ENCODE measurements at regions not wholly inside any gene's neighbourhood (a gene's known extent, or its start where the extent isn't known, plus 50 kb on each side); places are given as distances from the start of the nearest gene placed in this dataset.

DNA sequence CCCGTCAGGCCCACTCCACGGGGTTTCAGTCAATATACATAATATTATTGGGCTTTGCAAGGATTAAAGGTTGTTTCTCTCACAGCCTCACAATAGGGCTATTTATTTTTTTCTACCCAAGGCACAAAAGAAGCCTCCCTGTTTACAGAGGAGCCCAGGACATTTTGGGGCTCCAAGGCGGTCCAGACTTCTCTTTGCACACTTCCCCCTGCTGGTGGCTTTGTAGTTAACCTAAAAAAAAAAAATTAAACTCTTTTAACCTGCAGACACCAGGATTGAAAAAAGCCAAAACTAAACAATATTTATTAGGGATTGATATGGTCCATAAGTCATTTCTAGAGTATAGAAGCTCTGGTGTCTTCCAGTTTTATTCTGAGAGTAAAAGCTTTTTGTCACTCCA is 169.7 kb upstream of the ZFHX3 start:
- Mint-ChIP-seq H3K36me3 (no peaks in the 10 kb centered on the region), H3K4me1 (no peaks in the 10 kb centered on the region), H3K9me3 (ENCODE audit: low read depth) (peaks cover 8% of the 10 kb centered on the region), H3K27me3 (no peaks in the 10 kb centered on the region), H3K27ac (no peak overlapping the region), H3K4me3 (no peak overlapping the region)
- DNase-seq (no peak), ATAC-seq (no peak)
- CTCF ChIA-PET: no interaction called here

GRCh38 chr16:73216932-73217331 is 169.0 kb upstream of the ZFHX3 start:
- CTCF ChIA-PET: no interaction called here
- no peak overlapping the region for H3K27ac Mint-ChIP-seq

DNA sequence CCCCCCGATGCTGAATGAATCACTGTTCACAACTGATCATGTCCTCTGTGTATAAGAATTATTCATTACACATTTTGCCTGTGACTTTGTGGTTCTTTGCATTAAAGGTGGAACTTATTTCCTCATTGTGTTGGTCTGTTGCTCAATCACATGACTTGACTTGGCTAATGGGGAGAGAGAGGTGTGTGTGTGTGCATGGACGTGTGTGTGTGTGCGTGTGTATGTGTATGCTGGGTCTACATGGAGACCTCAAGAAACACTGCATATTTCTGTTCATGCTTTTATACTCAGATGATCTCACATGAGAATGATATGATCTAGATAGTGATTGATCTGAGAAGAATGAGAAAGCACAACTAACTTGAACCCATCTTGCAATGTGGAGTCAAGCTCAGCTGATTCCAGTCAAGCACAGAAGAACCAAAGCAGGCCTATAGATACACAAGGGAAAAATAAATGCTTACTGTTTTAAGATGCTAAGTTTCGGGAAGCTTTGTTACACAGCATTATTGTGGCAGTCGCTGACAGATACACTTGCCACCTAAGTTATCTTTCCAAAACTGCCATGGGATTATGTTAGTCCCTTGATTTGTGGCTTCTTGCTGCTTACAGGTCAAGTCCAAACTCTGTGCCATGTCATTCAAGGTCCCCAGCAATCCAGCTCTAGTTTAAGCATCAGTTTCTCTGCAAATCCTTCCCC is 167.9 kb upstream of the ZFHX3 start:
- ATAC-seq (no peak), DNase-seq (no peak)
- no peaks in the 10 kb centered on the region for H3K27me3 Mint-ChIP-seq
- CTCF ChIA-PET: no interaction called here
- peaks cover 8% of the 10 kb centered on the region for H3K9me3 Mint-ChIP-seq (ENCODE audit: low read depth)
- no peak overlapping the region for H3K4me3 Mint-ChIP-seq
- no peak overlapping the region for H3K27ac Mint-ChIP-seq
- no peaks in the 10 kb centered on the region for H3K36me3 Mint-ChIP-seq
- H3K4me1 Mint-ChIP-seq: no peaks in the 10 kb centered on the region

More at GRCh38 chr16:73216932-73217331, 169.0 kb upstream of the ZFHX3 start:
- Mint-ChIP-seq H3K9me3 (ENCODE audit: low read depth) (peaks cover 8% of the 10 kb centered on the region), H3K4me1 (no peaks in the 10 kb centered on the region), H3K4me3 (no peak overlapping the region), H3K36me3 (no peaks in the 10 kb centered on the region), H3K27me3 (no peaks in the 10 kb centered on the region)
- no peak for ATAC-seq
- no peak for DNase-seq

DNA sequence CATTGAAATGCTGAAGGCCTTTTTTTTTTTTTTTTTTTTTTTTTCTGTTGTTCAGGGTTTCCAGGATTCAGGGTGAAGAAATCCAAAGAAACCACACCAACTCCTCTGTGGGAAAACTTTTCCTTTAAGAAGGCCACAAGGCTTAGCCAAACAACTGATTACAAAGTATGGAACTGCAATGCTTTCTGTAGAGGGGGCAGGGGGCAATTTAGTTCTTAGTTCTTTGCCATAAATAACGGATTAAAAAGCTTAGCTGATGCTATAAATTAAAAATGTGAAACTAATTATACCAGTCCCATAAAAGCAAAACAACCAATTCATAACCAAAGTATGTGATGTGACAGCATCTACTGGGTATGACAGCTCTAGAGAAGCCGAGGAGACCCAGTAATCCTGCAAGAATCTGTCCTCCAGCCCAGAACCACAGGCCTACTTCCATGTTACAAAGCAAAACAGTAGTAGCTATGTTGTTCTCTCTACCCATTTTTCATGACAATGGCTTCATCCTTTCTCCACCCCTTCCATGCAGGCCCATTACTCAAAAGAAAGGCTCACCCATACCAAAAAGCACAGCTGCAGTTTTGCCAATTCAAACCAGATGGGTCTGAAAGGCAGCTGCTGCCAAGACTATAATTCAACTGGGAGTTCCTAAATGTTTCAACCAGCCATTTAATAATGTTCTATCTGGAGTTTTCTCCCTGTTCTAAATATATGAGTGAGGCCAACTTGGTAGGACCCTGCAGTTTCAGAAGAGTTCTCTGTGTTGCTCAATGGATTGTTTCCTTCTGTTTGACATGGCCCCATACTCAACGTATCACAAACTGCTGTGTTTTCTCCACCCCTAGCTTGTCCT is 167.1 kb upstream of the ZFHX3 start:
- CTCF ChIA-PET: no interaction called here
- H3K27me3 Mint-ChIP-seq: no peaks in the 10 kb centered on the region
- H3K36me3 Mint-ChIP-seq: no peaks in the 10 kb centered on the region
- no peak for DNase-seq
- no peak overlapping the region for H3K4me3 Mint-ChIP-seq
- no peak for ATAC-seq
- H3K27ac Mint-ChIP-seq: no peak overlapping the region
- H3K4me1 Mint-ChIP-seq: no peaks in the 10 kb centered on the region
- H3K9me3 Mint-ChIP-seq (ENCODE audit: low read depth): peaks cover 8% of the 10 kb centered on the region

GRCh38 chr16:73213732-73214455 is 166.0 kb upstream of the ZFHX3 start:
- no peak for ATAC-seq
- no peaks in the 10 kb centered on the region for H3K4me1 Mint-ChIP-seq
- peaks cover 8% of the 10 kb centered on the region for H3K9me3 Mint-ChIP-seq (ENCODE audit: low read depth)
- no peaks in the 10 kb centered on the region for H3K36me3 Mint-ChIP-seq
- H3K27ac Mint-ChIP-seq: no peak overlapping the region
- no peak overlapping the region for H3K4me3 Mint-ChIP-seq
- CTCF ChIA-PET: no interaction called here
- DNase-seq: no peak
- H3K27me3 Mint-ChIP-seq: no peaks in the 10 kb centered on the region

DNA sequence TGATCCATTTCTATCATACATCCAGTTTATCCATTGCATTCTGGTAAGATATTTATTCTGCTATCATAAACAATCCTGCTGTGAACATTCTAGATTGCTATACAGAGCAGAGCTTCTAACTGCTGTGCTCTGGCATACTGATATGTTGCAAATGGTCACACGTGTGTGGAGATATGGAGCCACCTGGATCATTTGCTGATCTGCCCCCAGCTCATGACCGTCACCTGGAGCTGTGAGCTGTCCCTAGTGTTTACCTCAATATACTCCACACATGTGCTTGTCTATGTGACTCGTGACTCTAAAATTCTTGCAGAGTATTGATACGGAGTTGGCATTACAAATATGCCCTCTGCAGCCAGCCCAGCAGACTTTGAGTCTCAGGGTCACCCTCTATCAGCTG is 164.5 kb upstream of the ZFHX3 start:
- no peak for ATAC-seq

GRCh38 chr16:73210686-73211085 is 162.8 kb upstream of the ZFHX3 start:
- no peak for DNase-seq
- ATAC-seq: no peak
- Mint-ChIP-seq H3K27ac (no peak overlapping the region), H3K36me3 (no peaks in the 10 kb centered on the region), H3K4me1 (no peaks in the 10 kb centered on the region), H3K27me3 (no peaks in the 10 kb centered on the region), H3K4me3 (no peak overlapping the region), H3K9me3 (ENCODE audit: low read depth) (peaks cover 4% of the 10 kb centered on the region)
- CTCF ChIA-PET: no interaction called here

More for the DNA sequence above, 164.5 kb upstream of the ZFHX3 start:
- Mint-ChIP-seq H3K4me3 (no peak overlapping the region), H3K9me3 (ENCODE audit: low read depth) (peaks cover 8% of the 10 kb centered on the region), H3K27ac (no peak overlapping the region), H3K36me3 (no peaks in the 10 kb centered on the region), H3K4me1 (no peaks in the 10 kb centered on the region), H3K27me3 (no peaks in the 10 kb centered on the region)
- DNase-seq: no peak
- CTCF ChIA-PET: no interaction called here

DNA sequence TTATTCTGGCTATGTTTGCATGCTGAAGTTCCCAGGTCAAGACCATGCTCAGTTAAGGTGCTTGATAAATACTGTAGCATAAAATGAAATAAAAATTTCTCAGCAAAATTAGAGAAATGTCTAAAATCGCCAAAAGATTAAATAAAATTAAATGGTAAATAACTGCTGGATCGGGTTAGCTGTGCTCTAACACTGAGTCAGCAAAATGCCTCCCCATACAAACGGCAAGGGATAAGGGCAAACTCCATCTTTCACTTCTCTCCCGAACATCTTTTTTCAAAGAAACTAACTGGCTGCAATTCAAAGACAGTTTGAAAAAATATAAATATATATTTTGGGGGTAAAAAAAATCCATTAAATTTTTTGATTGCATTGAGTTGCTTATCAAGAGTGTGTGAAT is 162.2 kb upstream of the ZFHX3 start:
- no peak overlapping the region for H3K4me3 Mint-ChIP-seq
- H3K27ac Mint-ChIP-seq: no peak overlapping the region
- H3K36me3 Mint-ChIP-seq: no peaks in the 10 kb centered on the region
- CTCF ChIA-PET: no interaction called here
- H3K4me1 Mint-ChIP-seq: no peaks in the 10 kb centered on the region
- no peak for ATAC-seq
- H3K9me3 Mint-ChIP-seq (ENCODE audit: low read depth): peaks cover 2% of the 10 kb centered on the region
- DNase-seq: no peak
- H3K27me3 Mint-ChIP-seq: no peaks in the 10 kb centered on the region

DNA sequence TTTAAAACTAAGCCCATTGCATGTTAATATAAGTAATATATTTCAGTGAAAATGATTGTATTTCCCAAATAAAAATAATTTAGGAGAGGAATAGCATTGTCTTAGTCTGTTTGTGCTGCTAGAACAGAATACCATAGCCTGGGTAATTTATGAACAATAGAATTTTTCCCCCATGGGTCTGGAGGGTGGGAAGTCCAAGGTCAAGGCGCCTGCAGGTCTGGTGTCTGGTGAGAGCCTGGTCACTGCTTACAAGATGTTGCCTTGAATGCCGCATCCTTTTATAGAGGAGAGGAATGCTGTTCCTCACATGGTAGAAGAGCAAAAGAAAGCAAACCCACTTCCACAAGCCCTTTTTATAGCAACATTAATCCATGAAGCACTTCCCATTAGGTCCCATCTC is 161.3 kb upstream of the ZFHX3 start:
- Mint-ChIP-seq H3K4me3 (no peak overlapping the region), H3K9me3 (ENCODE audit: low read depth) (no peaks in the 10 kb centered on the region), H3K27me3 (no peaks in the 10 kb centered on the region), H3K4me1 (no peaks in the 10 kb centered on the region), H3K36me3 (no peaks in the 10 kb centered on the region), H3K27ac (no peak overlapping the region)
- no peak for DNase-seq
- CTCF ChIA-PET: no interaction called here
- no peak for ATAC-seq

GRCh38 chr16:73206151-73206707 is 158.3 kb upstream of the ZFHX3 start:
- no peak overlapping the region for H3K27ac Mint-ChIP-seq
- DNase-seq: no peak
- no peak for ATAC-seq
- H3K36me3 Mint-ChIP-seq: no peaks in the 10 kb centered on the region
- H3K27me3 Mint-ChIP-seq: no peaks in the 10 kb centered on the region
- no peaks in the 10 kb centered on the region for H3K4me1 Mint-ChIP-seq
- H3K4me3 Mint-ChIP-seq: no peak overlapping the region
- CTCF ChIA-PET: no interaction called here
- peaks cover 3% of the 10 kb centered on the region for H3K9me3 Mint-ChIP-seq (ENCODE audit: low read depth)

- H3K36me3 Mint-ChIP-seq: no peaks in the 10 kb centered on the region
- CTCF ChIA-PET: no interaction called here
- no peak for ATAC-seq
- H3K27me3 Mint-ChIP-seq: no peaks in the 10 kb centered on the region
- no peak for DNase-seq
- H3K9me3 Mint-ChIP-seq (ENCODE audit: low read depth): peaks cover 3% of the 10 kb centered on the region
- H3K4me3 Mint-ChIP-seq: no peak overlapping the region
- H3K4me1 Mint-ChIP-seq: no peaks in the 10 kb centered on the region
- no peak overlapping the region for H3K27ac Mint-ChIP-seq
These were observed 157.4 kb upstream of the ZFHX3 start for GRCh38 chr16:73205153-73205886.

- Mint-ChIP-seq H3K27me3 (no peaks in the 10 kb centered on the region), H3K4me1 (no peaks in the 10 kb centered on the region), H3K36me3 (no peaks in the 10 kb centered on the region), H3K4me3 (no peak overlapping the region), H3K27ac (no peak overlapping the region), H3K9me3 (ENCODE audit: low read depth) (peaks cover 3% of the 10 kb centered on the region)
- ATAC-seq (no peak), DNase-seq (no peak)
- CTCF ChIA-PET: no interaction called here
These were observed 156.6 kb upstream of the ZFHX3 start for GRCh38 chr16:73204359-73205152.
